ENCODE measurements at regions not wholly inside any gene's neighbourhood (a gene's known extent, or its start where the extent isn't known, plus 50 kb on each side); places are given as distances from the start of the nearest gene placed in this dataset.

DNA sequence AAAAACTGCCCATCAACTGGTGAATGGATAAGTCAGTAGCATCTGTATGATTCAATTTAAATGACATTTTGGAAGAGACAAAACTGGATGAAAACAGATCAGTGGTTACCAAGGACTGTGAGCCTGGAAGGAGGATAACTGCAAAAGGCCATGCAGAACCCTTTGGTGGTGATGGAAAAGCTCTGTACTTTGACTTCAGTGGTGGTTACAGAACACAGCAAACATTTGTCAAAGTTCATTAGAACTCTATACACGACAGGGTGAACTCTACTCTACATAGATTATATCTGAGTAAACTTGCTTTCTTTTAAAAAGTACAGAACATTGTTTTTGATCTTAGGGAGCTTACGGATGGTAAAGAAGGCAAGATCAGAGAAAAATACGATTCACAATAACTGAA, 111.9 kb upstream of the HTR1E start:
- no peak overlapping the region for H3K18ac ChIP-seq (ENCODE audit: insufficient read length, low read depth, low read length)
- no peaks in the 10 kb centered on the region for H3K79me1 ChIP-seq (ENCODE audit: insufficient read depth, low read depth, low read length, poor library complexity, severe bottlenecking)
- no peak overlapping the region for H3K23ac ChIP-seq (ENCODE audit: insufficient read length, low read depth, low read length)
- no peak overlapping the region for H4K91ac ChIP-seq (ENCODE audit: insufficient read length, low read depth, low read length)
- no peak for DNase-seq
- no CpG with 5 or more reads among the region's 3 CpGs for WGBS (ENCODE audit: extremely low coverage, insufficient read length, low lambda C conversion rate)
- no peak overlapping the region for H4K8ac ChIP-seq (replicated peaks; ENCODE audit: insufficient read length, low read depth, low read length)
- no peak overlapping the region for H3K14ac ChIP-seq (ENCODE audit: insufficient read depth, low read length)
- H3K4me1 Mint-ChIP-seq: no peaks in the 10 kb centered on the region
- no peak overlapping the region for H3K27ac ChIP-seq (ENCODE audit: insufficient read length, low read depth, low read length)
- no peak overlapping the region for H3T11ph ChIP-seq (ENCODE audit: low read length)
- H2BK5ac ChIP-seq (ENCODE audit: insufficient read length, low read length): no peak overlapping the region
- H4K5ac ChIP-seq (ENCODE audit: insufficient read length, low read depth, low read length): no peak overlapping the region
- H3K9me3 ChIP-seq (ENCODE audit: control insufficient read depth, low read depth, low read length): no peaks in the 10 kb centered on the region
- H3K27ac Mint-ChIP-seq: no peak overlapping the region
- no peak overlapping the region for H3K56ac ChIP-seq (ENCODE audit: insufficient read length, low read depth, low read length)
- H4K20me1 ChIP-seq (ENCODE audit: control insufficient read depth, insufficient read depth, insufficient read length): no peaks in the 10 kb centered on the region
- H3K9ac ChIP-seq (ENCODE audit: extremely low read depth, insufficient read length, low read length): no peak overlapping the region
- H2AFZ ChIP-seq (ENCODE audit: low read length): no peak overlapping the region
- no peaks in the 10 kb centered on the region for H3K4me1 ChIP-seq (ENCODE audit: insufficient read depth, low read length)
- no peaks in the 10 kb centered on the region for H3K79me2 ChIP-seq (ENCODE audit: insufficient read depth, low read length)
- H2BK12ac ChIP-seq (ENCODE audit: insufficient read length, low read depth, low read length): no peak overlapping the region
- H3K4me2 ChIP-seq (ENCODE audit: insufficient read depth, insufficient read length, low read length): no peak overlapping the region
- no peak overlapping the region for H2AK5ac ChIP-seq (ENCODE audit: insufficient read length, low read length)
- TF ChIP-seq CTCF (conservative IDR thresholded peaks at IDR 0.05): no peak
- no peak overlapping the region for H2BK20ac ChIP-seq (ENCODE audit: low read depth, low read length, poor library complexity, severe bottlenecking)
- no peak overlapping the region for H2BK120ac ChIP-seq (ENCODE audit: low read depth, low read length, poor library complexity, severe bottlenecking)
- no peak overlapping the region for H3K4ac ChIP-seq (ENCODE audit: low read depth, low read length)
- no peak overlapping the region for H2BK15ac ChIP-seq (ENCODE audit: low read depth, low read length)
- no peaks in the 10 kb centered on the region for H3K23me2 ChIP-seq (ENCODE audit: insufficient read length, low read depth, low read length, poor library complexity, severe bottlenecking)
- H3K9me3 Mint-ChIP-seq: no peaks in the 10 kb centered on the region
- H3K4me3 Mint-ChIP-seq: no peak overlapping the region
- no peaks in the 10 kb centered on the region for H3K27me3 Mint-ChIP-seq (ENCODE audit: low read depth)
- H3K27me3 ChIP-seq (ENCODE audit: insufficient read depth, low read length): no peaks in the 10 kb centered on the region
- no peaks in the 10 kb centered on the region for H3K36me3 Mint-ChIP-seq (ENCODE audit: insufficient read depth in 1 of 3, low read depth in 3 of 3)
